ENCODE measurements at regions not wholly inside any gene's neighbourhood (a gene's known extent, or its start where the extent isn't known, plus 50 kb on each side); places are given as distances from the start of the nearest gene placed in this dataset.
"Not testable (repeated sequence)": the region's sequence is repeated elsewhere in the genome, so short reads cannot be mapped to it uniquely, and the experiment has no call there.

DNA sequence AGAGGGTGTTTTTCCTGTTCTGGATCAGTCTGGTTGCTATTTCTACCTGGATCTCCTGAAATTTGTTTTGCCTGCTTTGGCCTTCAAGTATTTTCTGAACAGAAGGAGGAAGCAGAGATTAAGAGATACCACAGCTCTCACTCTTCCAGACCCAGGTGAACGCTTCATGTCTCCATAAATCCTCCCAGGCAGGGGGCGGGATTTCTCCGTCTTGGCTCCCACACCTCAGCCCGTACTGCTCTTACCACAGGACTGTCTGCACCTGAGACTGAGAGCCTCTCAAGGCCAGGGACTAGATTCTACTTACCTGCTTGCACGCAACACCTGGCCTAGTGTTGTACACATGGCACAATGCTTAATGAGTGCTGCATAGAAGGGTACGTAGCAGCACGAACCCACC is 59.9 kb upstream of the LRPPRC start:
- WGBS, 2 donors (ENCODE audit: low coverage in 1 of 2) = 75 to 100% methylated on average over 1 to 6 of the region's 7 CpGs
- no peaks in the 10 kb centered on the region for H3K4me1 ChIP-seq
- no peak overlapping the region for H3K4me3 ChIP-seq
- H3K36me3 ChIP-seq = no peaks in the 10 kb centered on the region
- no peaks in the 10 kb centered on the region for H3K27me3 ChIP-seq
- TF ChIP-seq POLR2AphosphoS5 (IDR thresholded peaks at IDR 0.05) (no peak), POLR2A (IDR thresholded peaks at IDR 0.05) (no peak), EP300 (IDR thresholded peaks at IDR 0.05) (no peak)
- TF ChIP-seq, protein P1, sequence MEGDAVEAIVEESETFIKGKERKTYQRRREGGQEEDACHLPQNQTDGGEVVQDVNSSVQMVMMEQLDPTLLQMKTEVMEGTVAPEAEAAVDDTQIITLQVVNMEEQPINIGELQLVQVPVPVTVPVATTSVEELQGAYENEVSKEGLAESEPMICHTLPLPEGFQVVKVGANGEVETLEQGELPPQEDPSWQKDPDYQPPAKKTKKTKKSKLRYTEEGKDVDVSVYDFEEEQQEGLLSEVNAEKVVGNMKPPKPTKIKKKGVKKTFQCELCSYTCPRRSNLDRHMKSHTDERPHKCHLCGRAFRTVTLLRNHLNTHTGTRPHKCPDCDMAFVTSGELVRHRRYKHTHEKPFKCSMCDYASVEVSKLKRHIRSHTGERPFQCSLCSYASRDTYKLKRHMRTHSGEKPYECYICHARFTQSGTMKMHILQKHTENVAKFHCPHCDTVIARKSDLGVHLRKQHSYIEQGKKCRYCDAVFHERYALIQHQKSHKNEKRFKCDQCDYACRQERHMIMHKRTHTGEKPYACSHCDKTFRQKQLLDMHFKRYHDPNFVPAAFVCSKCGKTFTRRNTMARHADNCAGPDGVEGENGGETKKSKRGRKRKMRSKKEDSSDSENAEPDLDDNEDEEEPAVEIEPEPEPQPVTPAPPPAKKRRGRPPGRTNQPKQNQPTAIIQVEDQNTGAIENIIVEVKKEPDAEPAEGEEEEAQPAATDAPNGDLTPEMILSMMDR (IDR thresholded peaks at IDR 0.05) = no peak
- no peak overlapping the region for H3K27ac ChIP-seq
- ATAC-seq = no peak
- H3K9me3 ChIP-seq = no peaks in the 10 kb centered on the region

DNA sequence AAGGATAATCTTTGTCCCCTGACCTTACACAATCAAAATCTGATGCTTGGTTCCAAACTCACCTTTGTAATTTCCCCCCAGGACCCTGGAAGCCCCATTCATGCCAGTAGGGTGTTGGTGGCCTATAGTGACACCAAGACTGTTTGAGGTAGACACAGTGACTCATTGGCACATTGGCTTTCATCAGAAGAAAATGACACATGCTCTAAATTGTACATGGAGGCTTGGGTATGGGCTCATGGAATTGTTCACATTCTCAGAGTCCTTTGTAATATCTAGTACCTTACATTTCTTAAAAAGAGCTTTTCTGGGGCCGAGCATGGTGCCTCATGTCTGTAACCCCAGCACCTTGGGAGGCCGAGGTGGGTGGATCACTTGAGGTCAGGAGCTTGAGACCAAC is 61.2 kb upstream of the LRPPRC start:
- Histone ChIP-seq H3K4me3 (no peak overlapping the region), H3K9me3 (no peaks in the 10 kb centered on the region), H3K4me1 (no peaks in the 10 kb centered on the region), H3K36me3 (no peaks in the 10 kb centered on the region), H3K27me3 (no peaks in the 10 kb centered on the region), H3K27ac (no peak overlapping the region)
- ATAC-seq = no peak
- WGBS, 2 donors (ENCODE audit: low coverage in 1 of 2) = 80% methylated on average over 1 of the region's 2 CpGs; no CpG with 5 or more reads in 1 of the 2 donors
- TF ChIP-seq, protein P1 (IDR thresholded peaks at IDR 0.05) = no peak
- TF ChIP-seq POLR2A (IDR thresholded peaks at IDR 0.05) (no peak), EP300 (IDR thresholded peaks at IDR 0.05) (no peak), POLR2AphosphoS5 (IDR thresholded peaks at IDR 0.05) (no peak)

DNA sequence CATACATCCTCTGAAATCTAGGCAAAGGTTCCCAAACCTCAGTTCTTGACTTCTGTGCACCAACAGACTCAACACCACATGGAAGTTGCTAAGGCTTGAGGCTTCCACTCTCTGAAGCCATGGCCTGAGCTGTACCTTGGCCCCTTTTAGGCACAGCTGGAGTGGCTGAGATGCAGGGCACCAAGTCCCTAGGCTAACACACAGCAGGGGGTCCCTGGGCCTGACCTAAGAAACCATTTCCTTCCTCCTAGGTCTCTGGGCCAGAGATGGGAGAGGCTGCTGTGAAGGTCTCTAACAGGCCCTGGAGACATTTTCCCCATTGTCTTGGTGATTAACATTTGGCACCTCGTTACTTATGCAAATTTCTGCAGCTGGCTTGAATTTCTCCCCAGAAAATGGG is 64.5 kb upstream of the LRPPRC start:
- WGBS, 2 donors (ENCODE audit: low coverage in 1 of 2) = 33 to 43% methylated on average over 1 of the region's 1 CpG
- peaks cover 13% of the 10 kb centered on the region for H3K27me3 ChIP-seq
- H3K9me3 ChIP-seq, H3K36me3 ChIP-seq, H3K4me3 ChIP-seq, ATAC-seq, H3K4me1 ChIP-seq, H3K27ac ChIP-seq: not testable (repeated sequence)

DNA sequence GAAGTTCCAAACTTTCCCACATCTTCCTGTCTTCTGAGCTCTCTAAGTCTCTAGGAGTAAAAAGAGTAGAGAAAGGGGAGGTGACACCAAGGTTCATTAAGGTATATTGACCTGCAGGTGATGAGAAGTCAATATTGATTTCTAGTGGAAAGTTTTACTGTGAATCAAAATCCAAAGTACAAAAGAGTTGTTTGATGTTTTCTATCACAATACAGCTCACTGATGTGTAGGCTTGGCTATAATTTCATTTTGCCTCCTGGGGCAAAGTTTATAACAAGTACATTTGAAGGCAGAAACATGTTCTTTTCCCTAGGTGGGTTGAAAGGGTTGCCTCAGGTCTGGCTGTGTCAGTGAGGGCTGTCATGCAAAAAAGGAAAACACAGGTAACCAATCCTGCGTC is 65.2 kb upstream of the LRPPRC start:
- 100% methylated on average over 1 of the region's 1 CpG; no CpG with 5 or more reads in 1 of the 2 donors for WGBS, 2 donors (ENCODE audit: low coverage in 1 of 2)
- no peak overlapping the region for H3K27ac ChIP-seq
- no peaks in the 10 kb centered on the region for H3K36me3 ChIP-seq
- TF ChIP-seq POLR2A (IDR thresholded peaks at IDR 0.05) (no peak), EP300 (IDR thresholded peaks at IDR 0.05) (no peak), POLR2AphosphoS5 (IDR thresholded peaks at IDR 0.05) (no peak)
- TF ChIP-seq, protein P1 (IDR thresholded peaks at IDR 0.05) = no peak
- ATAC-seq = no peak
- no peak overlapping the region for H3K4me3 ChIP-seq
- no peaks in the 10 kb centered on the region for H3K9me3 ChIP-seq
- H3K4me1 ChIP-seq = no peaks in the 10 kb centered on the region
- H3K27me3 ChIP-seq = peaks cover 13% of the 10 kb centered on the region

DNA sequence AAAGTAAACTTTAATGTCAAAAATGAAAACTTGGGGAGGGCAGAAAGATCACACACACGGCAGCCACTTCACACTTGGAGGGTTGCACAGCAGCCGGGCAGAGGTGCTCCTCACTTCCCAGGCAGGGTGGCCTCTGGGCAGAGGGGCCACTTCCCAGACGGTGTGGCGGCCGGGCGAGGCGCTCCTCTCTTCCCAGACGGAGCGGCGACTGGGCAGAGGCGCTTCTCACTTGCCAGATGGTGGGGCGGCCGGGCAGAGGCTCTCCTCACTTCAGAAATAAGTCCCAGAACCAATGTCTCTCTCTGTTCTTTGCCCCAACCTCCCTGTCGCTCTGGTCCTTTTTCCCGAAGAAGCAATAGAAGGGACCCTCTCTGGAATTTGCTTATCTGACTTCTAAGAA is 65.7 kb upstream of the LRPPRC start:
- ATAC-seq = no peak
- no peak overlapping the region for H3K4me3 ChIP-seq
- WGBS, 2 donors (ENCODE audit: low coverage in 1 of 2) = 83 to 88% methylated on average over 2 to 6 of the region's 15 CpGs
- H3K27me3 ChIP-seq = peaks cover 13% of the 10 kb centered on the region
- H3K36me3 ChIP-seq = no peaks in the 10 kb centered on the region
- H3K9me3 ChIP-seq = no peaks in the 10 kb centered on the region
- no peak for TF ChIP-seq EP300 (IDR thresholded peaks at IDR 0.05)
- no peaks in the 10 kb centered on the region for H3K4me1 ChIP-seq
- H3K27ac ChIP-seq = no peak overlapping the region

DNA sequence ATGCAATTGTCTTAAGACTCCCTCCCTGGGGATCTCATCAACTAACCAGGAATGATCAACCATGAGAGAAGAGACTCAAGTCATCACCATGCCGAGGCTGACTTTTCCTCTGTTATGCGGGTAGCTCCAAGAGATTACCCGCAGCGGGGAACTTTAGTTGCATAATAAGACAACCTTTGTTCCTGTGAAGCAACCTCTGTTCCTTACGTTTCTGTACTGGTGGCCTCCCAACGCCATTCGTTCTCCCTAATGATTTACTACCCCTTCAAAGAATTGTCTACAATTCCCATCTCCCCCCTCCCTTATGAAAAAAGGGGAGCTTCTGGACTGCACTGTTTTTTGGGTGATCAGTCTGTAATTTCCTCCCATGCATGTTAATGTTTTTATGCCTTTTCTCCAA is 66.1 kb upstream of the LRPPRC start:
- Histone ChIP-seq H3K4me1 (no peaks in the 10 kb centered on the region), H3K9me3 (no peaks in the 10 kb centered on the region), H3K4me3 (no peak overlapping the region), H3K27me3 (peaks cover 13% of the 10 kb centered on the region), H3K27ac (no peak overlapping the region), H3K36me3 (no peaks in the 10 kb centered on the region)
- no peak for ATAC-seq
- WGBS, 2 donors (ENCODE audit: low coverage in 1 of 2) = 73 to 92% methylated on average over 5 to 7 of the region's 7 CpGs
- no peak for TF ChIP-seq POLR2AphosphoS5 (IDR thresholded peaks at IDR 0.05)
- TF ChIP-seq, protein P1 (IDR thresholded peaks at IDR 0.05) = no peak
- TF ChIP-seq POLR2A (IDR thresholded peaks at IDR 0.05) = no peak
- no peak for TF ChIP-seq EP300 (IDR thresholded peaks at IDR 0.05)
